Common myeloid progenitor, CD34-positive (primary cell): ENCODE measurements at regions not wholly inside any gene's neighbourhood (a gene's known extent, or its start where the extent isn't known, plus 50 kb on each side); places are given as distances from the start of the nearest gene placed in this dataset.

ENCODE experiments used
- CTCF ChIA-PET: fragments of 350-600 bp; sonication (Branson Sonifier 250); formaldehyde crosslinking; loops from one replicate; lab custom pipeline; 2021; ENCODE audit warnings: antibody characterized with exemption; lab: Charles Lee
- POLR2A ChIA-PET: fragments of 350-600 bp; sonication (Branson Sonifier 250); formaldehyde crosslinking; loops from one replicate; lab custom pipeline; 2021; ENCODE audit warnings: antibody characterized with exemption; lab: Charles Lee
- DNase-seq, 3 donors: peaks; one replicate each; pipeline versions ENCODE4 v3.0.0 to v3.0.0-alpha.2; 2013
- H3K27ac ChIP-seq, 2 experiments: 1 replicate in 1 of 2; 2 replicates in 1 of 2; pipeline ENCODE4 v1.7.0; 2013; ENCODE audit warnings: inconsistent platforms in 2 of 2, low read length in 2 of 2, mild to moderate bottlenecking in 2 of 2, low read depth in 1 of 2, moderate library complexity in 1 of 2; ENCODE audit not compliant: severe bottlenecking in 2 of 2, insufficient read depth in 1 of 2, poor library complexity in 1 of 2
- H3K27me3 ChIP-seq, 5 experiments: replicated peaks in 2 of 5; 1 replicate in 3 of 5; 2 replicates in 2 of 5; pipeline versions ENCODE4 v1.6.1 to v1.7.0; 2013; ENCODE audit warnings: low read length in 4 of 5, mild to moderate bottlenecking in 2 of 5, moderate library complexity in 2 of 5, inconsistent platforms in 1 of 5; ENCODE audit not compliant: insufficient read depth in 5 of 5, control insufficient read depth in 4 of 5
- H3K36me3 ChIP-seq, 4 experiments: 1 replicate in 2 of 4; 2 replicates in 2 of 4; pipeline versions ENCODE4 v1.6.1 to v1.7.0; 2013; ENCODE audit warnings: low read length in 3 of 4, control low read depth in 1 of 4, mild to moderate bottlenecking in 1 of 4; ENCODE audit not compliant: control insufficient read depth in 4 of 4, insufficient read depth in 4 of 4
- H3K4me1 ChIP-seq, 4 experiments: 1 replicate in 3 of 4; 2 replicates in 1 of 4; pipeline versions ENCODE4 v1.6.1 to v1.7.1; 2013; ENCODE audit warnings: low read length in 3 of 4, mild to moderate bottlenecking in 3 of 4, control low read depth in 1 of 4, inconsistent platforms in 1 of 4, moderate library complexity in 1 of 4; ENCODE audit not compliant: control insufficient read depth in 4 of 4, insufficient read depth in 4 of 4; ENCODE audit errors: control extremely low read depth in 1 of 4
- H3K4me3 ChIP-seq, 7 experiments: 1 replicate in 4 of 7; 2 replicates in 3 of 7; pipeline versions ENCODE4 v1.5.1 to v1.7.0; 2013; ENCODE audit warnings: mild to moderate bottlenecking in 7 of 7, low read length in 6 of 7, moderate library complexity in 6 of 7, inconsistent platforms in 2 of 7, low read depth in 2 of 7, control low read depth in 1 of 7; ENCODE audit not compliant: insufficient read depth in 4 of 7, control insufficient read depth in 1 of 7; ENCODE audit errors: extremely low read depth in 1 of 7
- H3K9me3 ChIP-seq, 5 experiments: 1 replicate in 4 of 5; 2 replicates in 1 of 5; pipeline versions ENCODE4 v1.6.1 to v1.7.1; 2013; ENCODE audit warnings: low read length in 4 of 5, mild to moderate bottlenecking in 2 of 5, inconsistent platforms in 1 of 5, low read depth in 1 of 5, moderate library complexity in 1 of 5; ENCODE audit not compliant: control insufficient read depth in 4 of 5, insufficient read depth in 2 of 5; ENCODE audit errors: control extremely low read depth in 1 of 5
- WGBS: methylation state at CpG from one replicate; pipeline ENCODE4 v1.1.5; 2013; ENCODE audit not compliant: insufficient coverage; 5-methylcytosine and 5-hydroxymethylcytosine counted together

DNA sequence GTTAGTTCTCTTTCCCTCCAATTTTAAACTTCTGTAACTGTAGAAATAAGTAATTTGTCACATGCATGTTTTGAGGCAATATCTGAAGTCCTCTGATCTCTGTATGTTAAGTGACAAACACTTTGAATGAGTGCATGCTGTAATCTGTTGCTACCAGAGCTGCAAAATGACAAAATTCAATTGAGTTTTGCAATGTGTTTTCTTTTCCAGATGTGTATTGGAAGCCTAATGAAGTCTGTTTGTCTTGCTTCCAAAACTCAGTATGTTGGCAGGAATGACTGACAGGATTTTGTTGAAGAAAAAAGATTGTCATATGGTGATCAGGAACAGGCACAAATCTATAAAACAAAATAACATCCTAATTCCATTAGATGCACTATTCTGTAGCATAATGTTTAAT lies 561.6 kb upstream of the CDH8 start:
- Histone ChIP-seq H3K4me3 (no peak overlapping the region), H3K4me1 (no peaks in the 10 kb centered on the region), H3K27ac (no peak overlapping the region), H3K27me3 (no peaks in the 10 kb centered on the region), H3K9me3 (no peaks in the 10 kb centered on the region), H3K36me3 (no peaks in the 10 kb centered on the region)
- no peak for DNase-seq
- ChIA-PET CTCF (no interaction called here), POLR2A (no interaction called here)

GRCh38 chr16:62596584-62596983 lies 560.3 kb upstream of the CDH8 start:
- DNase-seq: no peak
- no peaks in the 10 kb centered on the region for H3K9me3 ChIP-seq
- H3K4me3 ChIP-seq: no peak overlapping the region
- POLR2A ChIA-PET: interaction anchor here (0.6 kb wide), 1 partner anchor 1612 kb away, joined by 3 read pairs; no protein-coding TSS in a partner anchor
- H3K4me1 ChIP-seq: no peaks in the 10 kb centered on the region
- WGBS: no CpG with 5 or more reads among the region's 1 CpG
- no peaks in the 10 kb centered on the region for H3K27me3 ChIP-seq
- no peaks in the 10 kb centered on the region for H3K36me3 ChIP-seq
- CTCF ChIA-PET: no interaction called here
- no peak overlapping the region for H3K27ac ChIP-seq

DNA sequence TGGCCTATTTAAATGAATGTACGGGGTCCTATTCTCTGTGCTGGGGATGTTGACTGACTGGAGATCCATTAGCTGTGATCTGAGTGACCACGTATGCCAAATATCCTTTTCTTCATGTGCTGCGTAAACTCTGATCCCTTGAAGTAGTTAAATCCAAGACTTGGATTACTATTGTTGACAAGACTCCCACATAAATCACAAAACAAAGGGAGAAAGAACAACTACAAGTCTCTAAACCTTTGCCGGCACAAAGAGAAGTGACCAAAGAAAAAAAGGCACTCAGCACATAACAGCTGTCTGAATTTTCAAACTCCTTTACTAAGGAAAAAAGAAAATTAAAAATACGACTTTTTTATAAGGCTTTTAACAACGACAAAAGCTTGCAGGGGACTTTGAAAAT lies 559.9 kb upstream of the CDH8 start:
- no peaks in the 10 kb centered on the region for H3K36me3 ChIP-seq
- no peaks in the 10 kb centered on the region for H3K9me3 ChIP-seq
- H3K27me3 ChIP-seq: no peaks in the 10 kb centered on the region
- CTCF ChIA-PET: no interaction called here
- DNase-seq: no peak
- no peak overlapping the region for H3K27ac ChIP-seq
- WGBS: no CpG with 5 or more reads among the region's 6 CpGs
- H3K4me1 ChIP-seq: no peaks in the 10 kb centered on the region
- POLR2A ChIA-PET: interaction anchor here (0.6 kb wide), 1 partner anchor 1612 kb away, joined by 3 read pairs; no protein-coding TSS in a partner anchor
- H3K4me3 ChIP-seq: no peak overlapping the region

- no peak for DNase-seq
- Histone ChIP-seq H3K4me3 (no peak overlapping the region), H3K4me1 (no peaks in the 10 kb centered on the region), H3K36me3 (no peaks in the 10 kb centered on the region), H3K27me3 (no peaks in the 10 kb centered on the region), H3K9me3 (no peaks in the 10 kb centered on the region), H3K27ac (no peak overlapping the region)
- ChIA-PET POLR2A (no interaction called here), CTCF (no interaction called here)
- WGBS: 88% methylated on average over 1 of the region's 3 CpGs
Observed at GRCh38 chr16:62586128-62586862, 550.1 kb upstream of the CDH8 start.

DNA sequence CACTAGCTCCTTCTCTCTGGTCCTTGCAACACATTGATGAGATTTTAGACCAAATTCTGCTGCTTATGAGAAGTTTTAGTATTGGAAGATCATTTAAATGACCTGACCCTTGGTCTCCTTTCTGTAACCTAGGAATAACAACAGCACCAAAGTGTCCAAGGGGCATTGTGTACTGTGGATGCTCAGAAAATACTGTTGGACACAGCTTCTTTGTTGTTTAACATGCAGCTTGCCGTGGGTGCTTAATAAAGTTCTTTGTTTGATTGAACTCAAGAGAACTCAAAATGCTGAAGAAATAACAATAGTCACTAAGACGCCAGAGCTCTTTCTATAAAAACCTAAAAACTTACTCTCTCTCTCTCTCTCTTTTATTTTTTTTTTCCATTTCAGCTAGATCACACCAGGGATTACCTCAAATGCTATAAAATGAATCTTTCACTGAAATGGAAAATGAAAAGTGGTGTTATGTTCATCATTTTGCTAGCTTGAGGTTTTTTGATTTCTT lies 548.9 kb upstream of the CDH8 start:
- no peaks in the 10 kb centered on the region for H3K9me3 ChIP-seq

DNA sequence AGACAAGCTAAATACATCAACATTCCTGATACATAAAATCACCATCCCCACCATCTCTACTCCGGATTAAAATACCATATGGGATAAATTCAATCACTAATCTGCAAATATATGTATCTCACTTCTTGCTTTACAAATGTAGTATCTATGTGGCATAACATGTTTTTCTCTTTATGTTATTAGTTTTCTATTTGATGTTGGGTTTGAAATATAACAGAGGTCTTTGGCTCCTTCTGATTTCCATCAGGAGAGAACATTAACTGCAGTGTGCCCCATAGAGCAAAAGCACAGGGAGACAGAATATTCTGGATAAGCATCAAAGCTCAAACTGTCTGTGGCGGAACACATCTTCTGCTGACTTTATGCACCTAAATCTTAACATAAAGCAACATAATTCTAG lies 547.2 kb upstream of the CDH8 start:
- WGBS: no CpG with 5 or more reads among the region's 2 CpGs
- Histone ChIP-seq H3K4me1 (no peaks in the 10 kb centered on the region), H3K4me3 (no peak overlapping the region), H3K27me3 (no peaks in the 10 kb centered on the region), H3K9me3 (no peaks in the 10 kb centered on the region), H3K36me3 (no peaks in the 10 kb centered on the region), H3K27ac (no peak overlapping the region)
- DNase-seq: no peak
- POLR2A ChIA-PET: no interaction called here
- CTCF ChIA-PET: interaction anchor here (1.5 kb wide), 1 partner anchor 21 kb away, joined by 3 read pairs; no protein-coding TSS in a partner anchor

More for the DNA sequence above, 548.9 kb upstream of the CDH8 start:
- DNase-seq: no peak
- no peak overlapping the region for H3K4me3 ChIP-seq
- ChIA-PET CTCF (interaction anchor here (1.5 kb wide), 1 partner anchor 23 kb away, joined by 3 read pairs; no protein-coding TSS in a partner anchor), POLR2A (interaction anchor here (0.7 kb wide), 1 partner anchor 269 kb away, joined by 5 read pairs; no protein-coding TSS in a partner anchor)
- no peaks in the 10 kb centered on the region for H3K27me3 ChIP-seq
- H3K27ac ChIP-seq: no peak overlapping the region
- H3K4me1 ChIP-seq: no peaks in the 10 kb centered on the region
- WGBS: 89% methylated on average over 1 of the region's 2 CpGs
- no peaks in the 10 kb centered on the region for H3K36me3 ChIP-seq

DNA sequence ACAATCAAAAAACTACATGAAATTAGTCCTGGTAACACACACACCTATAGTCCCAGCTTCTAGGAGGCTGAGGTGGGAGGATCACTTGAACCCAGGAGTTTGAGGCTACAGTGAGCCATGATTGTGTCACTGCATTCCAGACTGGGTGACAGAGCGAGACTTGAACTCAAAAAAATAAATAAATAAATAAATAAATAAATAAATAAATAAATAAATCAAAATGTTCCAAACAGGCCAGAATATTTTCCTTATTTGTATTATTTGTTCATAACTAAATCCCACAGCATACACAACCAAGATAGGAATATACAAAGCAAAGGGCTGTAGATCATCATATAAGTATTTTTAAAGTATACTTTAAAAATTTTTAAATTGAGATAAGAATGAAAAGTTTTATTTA lies 537.2 kb upstream of the CDH8 start:
- no peaks in the 10 kb centered on the region for H3K36me3 ChIP-seq
- POLR2A ChIA-PET: no interaction called here
- CTCF ChIA-PET: no interaction called here
- H3K27me3 ChIP-seq: no peaks in the 10 kb centered on the region
- no peak overlapping the region for H3K4me3 ChIP-seq
- peaks cover 0 to 3% (median 0%) of the 10 kb centered on the region in 5 experiments for H3K9me3 ChIP-seq
- no peak for DNase-seq
- H3K4me1 ChIP-seq: no peaks in the 10 kb centered on the region
- no CpG with 5 or more reads among the region's 1 CpG for WGBS
- no peak overlapping the region for H3K27ac ChIP-seq
